ENCODE measurements at regions not wholly inside any gene's neighbourhood (a gene's known extent, or its start where the extent isn't known, plus 50 kb on each side); places are given as distances from the start of the nearest gene placed in this dataset.

GRCh38 chr1:198830412-198830811 lies 191.6 kb downstream of the PTPRC start:
- TF ChIP-seq CTCF (IDR thresholded peaks at IDR 0.05; ENCODE audit: unreplicated experiment in 3 of 3) = no peak
- Mint-ChIP-seq H3K27me3 (ENCODE audit: low read depth) (peaks cover 3% of the 10 kb centered on the region), H3K4me3 (no peak overlapping the region), H3K4me1 (no peaks in the 10 kb centered on the region), H3K9me3 (no peaks in the 10 kb centered on the region), H3K36me3 (ENCODE audit: low read depth) (peaks cover 24% of the 10 kb centered on the region), H3K27ac (peak overlapping the region in 1 of 3 experiments; percentile 51)

GRCh38 chr1:198833706-198834503 lies 195.1 kb downstream of the PTPRC start:
- Mint-ChIP-seq H3K36me3 (ENCODE audit: low read depth) (peaks cover 15% of the 10 kb centered on the region), H3K4me3 (no peak overlapping the region), H3K27ac (no peak overlapping the region), H3K27me3 (ENCODE audit: low read depth) (no peaks in the 10 kb centered on the region), H3K4me1 (no peaks in the 10 kb centered on the region), H3K9me3 (no peaks in the 10 kb centered on the region)
- TF ChIP-seq CTCF (IDR thresholded peaks at IDR 0.05; ENCODE audit: unreplicated experiment in 3 of 3) = no peak

GRCh38 chr1:198837278-198838021 lies 198.6 kb downstream of the PTPRC start:
- H3K4me3 Mint-ChIP-seq = no peak overlapping the region
- no peaks in the 10 kb centered on the region for H3K9me3 Mint-ChIP-seq
- H3K27ac Mint-ChIP-seq = peak overlapping the region in 2 of 3 experiments; percentile 4 to 68
- peaks cover 23% of the 10 kb centered on the region for H3K36me3 Mint-ChIP-seq (ENCODE audit: low read depth)
- no peaks in the 10 kb centered on the region for H3K4me1 Mint-ChIP-seq
- TF ChIP-seq CTCF (IDR thresholded peaks at IDR 0.05; ENCODE audit: unreplicated experiment in 3 of 3) = no peak
- H3K27me3 Mint-ChIP-seq (ENCODE audit: low read depth) = no peaks in the 10 kb centered on the region

GRCh38 chr1:198838022-198838342 lies 199.1 kb downstream of the PTPRC start:
- no peak overlapping the region for H3K4me3 Mint-ChIP-seq
- H3K9me3 Mint-ChIP-seq = no peaks in the 10 kb centered on the region
- H3K27me3 Mint-ChIP-seq (ENCODE audit: low read depth) = no peaks in the 10 kb centered on the region
- no peak for TF ChIP-seq CTCF (IDR thresholded peaks at IDR 0.05; ENCODE audit: unreplicated experiment in 3 of 3)
- no peak overlapping the region for H3K27ac Mint-ChIP-seq
- no peaks in the 10 kb centered on the region for H3K4me1 Mint-ChIP-seq
- peaks cover 25% of the 10 kb centered on the region for H3K36me3 Mint-ChIP-seq (ENCODE audit: low read depth)

GRCh38 chr1:198841477-198841876 lies 202.6 kb downstream of the PTPRC start:
- Mint-ChIP-seq H3K27me3 (ENCODE audit: low read depth) (peaks cover 1% of the 10 kb centered on the region), H3K9me3 (peaks cover 3% of the 10 kb centered on the region), H3K27ac (no peak overlapping the region), H3K36me3 (ENCODE audit: low read depth) (peaks cover 30% of the 10 kb centered on the region), H3K4me3 (no peak overlapping the region), H3K4me1 (peaks cover 5% of the 10 kb centered on the region)
- no peak for TF ChIP-seq CTCF (IDR thresholded peaks at IDR 0.05; ENCODE audit: unreplicated experiment in 3 of 3)
